PFSK-1 (cell line): ENCODE measurements at regions not wholly inside any gene's neighbourhood (a gene's known extent, or its start where the extent isn't known, plus 50 kb on each side); places are given as distances from the start of the nearest gene placed in this dataset.

Experiments
- FOXP2 ChIP-seq: optimal IDR thresholded peaks from 2 replicates; pipeline ENCODE3; 2011; ENCODE audit warnings: borderline replicate concordance, control low read depth, inconsistent platforms; ENCODE audit not compliant: insufficient read depth; ENCODE audit errors: extremely low read length, extremely low read depth
- POLR2AphosphoS5 ChIP-seq: IDR thresholded peaks from 2 replicates; pipeline ENCODE4 v1.6.1; 2012; ENCODE audit warnings: low read depth, mild to moderate bottlenecking, control low read depth, low read length, moderate library complexity
- REST ChIP-seq, 2 experiments: IDR thresholded peaks; 2 replicates each; pipeline versions ENCODE4 v1.6.1 to v1.8.0; 2011 to 2012; ENCODE audit warnings: low read depth in 2 of 2, low read length in 2 of 2, control low read depth in 1 of 2, inconsistent platforms in 1 of 2, mild to moderate bottlenecking in 1 of 2, moderate library complexity in 1 of 2; ENCODE audit not compliant: insufficient read depth in 1 of 2
- SIN3A ChIP-seq: IDR thresholded peaks from 2 replicates; pipeline ENCODE4 v1.6.1; 2012; ENCODE audit warnings: mild to moderate bottlenecking, low read length, moderate library complexity, borderline replicate concordance; ENCODE audit not compliant: insufficient read depth
- TAF1 ChIP-seq: IDR thresholded peaks from 2 replicates; pipeline ENCODE4 v1.6.1; 2012; ENCODE audit warnings: low read length, control low read depth, borderline replicate concordance; ENCODE audit not compliant: insufficient read depth

GRCh38 chr12:91628656-91629055, 446.0 kb upstream of the DCN start:
- TF ChIP-seq FOXP2: no peak

GRCh38 chr12:91627225-91627624, 444.6 kb upstream of the DCN start:
- no peak for TF ChIP-seq TAF1
- no peak for TF ChIP-seq FOXP2
- no peak for TF ChIP-seq REST (IDR thresholded peaks at IDR 0.05; ENCODE audit: insufficient read depth in 1 of 2, low read depth in 2 of 2, low read length in 2 of 2)
- TF ChIP-seq POLR2AphosphoS5: no peak
- TF ChIP-seq SIN3A: no peak

- TF ChIP-seq TAF1 (no peak), REST (IDR thresholded peaks at IDR 0.05; ENCODE audit: insufficient read depth in 1 of 2, low read depth in 2 of 2, low read length in 2 of 2) (no peak), SIN3A (no peak)
Measured at GRCh38 chr12:91622981-91623380, 440.4 kb upstream of the DCN start.

GRCh38 chr12:91622037-91622436, 439.4 kb upstream of the DCN start:
- TF ChIP-seq TAF1 (no peak), FOXP2 (no peak), SIN3A (no peak), REST (IDR thresholded peaks at IDR 0.05; ENCODE audit: insufficient read depth in 1 of 2, low read depth in 2 of 2, low read length in 2 of 2) (no peak), POLR2AphosphoS5 (no peak)

- TF ChIP-seq REST (IDR thresholded peaks at IDR 0.05; ENCODE audit: insufficient read depth in 1 of 2, low read depth in 2 of 2, low read length in 2 of 2): no peak
- no peak for TF ChIP-seq POLR2AphosphoS5
- no peak for TF ChIP-seq FOXP2
- no peak for TF ChIP-seq TAF1
- TF ChIP-seq SIN3A: no peak
Measured at GRCh38 chr12:91620992-91621391, 438.4 kb upstream of the DCN start.

- TF ChIP-seq REST (IDR thresholded peaks at IDR 0.05; ENCODE audit: insufficient read depth in 1 of 2, low read depth in 2 of 2, low read length in 2 of 2) (no peak), SIN3A (no peak), POLR2AphosphoS5 (no peak), TAF1 (no peak), FOXP2 (no peak)
Measured at GRCh38 chr12:91620422-91620821, 437.8 kb upstream of the DCN start.
